Ascending aorta (tissue), 2 donors: ENCODE measurements at regions not wholly inside any gene's neighbourhood (a gene's known extent, or its start where the extent isn't known, plus 50 kb on each side); places are given as distances from the start of the nearest gene placed in this dataset.

Experiments
- DNase-seq, 2 donors: peaks; one replicate each; pipeline ENCODE4 v3.0.0-alpha.2; 2019; ENCODE audit warnings: low spot score in 2 of 2
- H3K27ac ChIP-seq, 2 donors: fragments of 200-600 bp; sonication (generic); one replicate each; pipeline ENCODE4 v1.5.1; 2016 to 2017; ENCODE audit warnings: mild to moderate bottlenecking in 1 of 2
- H3K27me3 ChIP-seq: fragments of 200-600 bp; sonication (generic); one replicate; pipeline ENCODE4 v1.5.1; 2017
- H3K36me3 ChIP-seq, 2 donors: fragments of 200-600 bp; sonication (generic); one replicate each; pipeline ENCODE4 v1.5.1; 2016
- H3K4me1 ChIP-seq, 2 donors: fragments of 200-600 bp; sonication (generic); one replicate each; pipeline ENCODE4 v1.5.1; 2016 to 2017; ENCODE audit warnings: mild to moderate bottlenecking in 1 of 2
- H3K4me3 ChIP-seq, 2 donors: fragments of 200-600 bp; sonication (generic); one replicate each; pipeline ENCODE4 v1.5.1; 2016 to 2017; ENCODE audit warnings: mild to moderate bottlenecking in 1 of 2
- H3K9me3 ChIP-seq, 2 donors: fragments of 200-600 bp; sonication (generic); one replicate each; pipeline ENCODE4 v1.5.1; 2016
- CTCF ChIP-seq, 3 experiments: fragments of 200-600 bp in 2 of 3; fragments of 450-650 bp in 1 of 3; sonication (generic) in 2 of 3; IDR thresholded peaks; one replicate each; pipeline ENCODE4 v1.5.1; 2016 to 2019; ENCODE audit warnings: antibody characterized with exemption in 3 of 3, mild to moderate bottlenecking in 1 of 3, moderate library complexity in 1 of 3
- intact Hi-C: fragments of 100-400 bp; cut with DNase I; formaldehyde crosslinking; loops from one replicate; pipeline ENCODE4 v1.15.1; 2023

- no peak for DNase-seq
- no peak overlapping the region for H3K27ac ChIP-seq
- no peaks in the 10 kb centered on the region for H3K27me3 ChIP-seq
Observed at GRCh38 chr11:119832202-119832935, 103.4 kb upstream of the NECTIN1 start.

GRCh38 chr11:119831011-119831410 lies 102.0 kb upstream of the NECTIN1 start:
- Histone ChIP-seq H3K9me3 (no peaks in the 10 kb centered on the region), H3K4me1 (no peaks in the 10 kb centered on the region), H3K36me3 (no peaks in the 10 kb centered on the region), H3K27ac (no peak overlapping the region), H3K27me3 (no peaks in the 10 kb centered on the region), H3K4me3 (no peak overlapping the region)
- intact Hi-C loops, result no loop called here
- DNase-seq, result no peak
- TF ChIP-seq CTCF (IDR thresholded peaks at IDR 0.05), result no peak

More at GRCh38 chr11:119832202-119832935, 103.4 kb upstream of the NECTIN1 start:
- Histone ChIP-seq H3K36me3 (no peaks in the 10 kb centered on the region), H3K4me3 (no peak overlapping the region), H3K9me3 (peaks cover 0 to 1% of the 10 kb centered on the region in 2 donors), H3K4me1 (no peaks in the 10 kb centered on the region)
- TF ChIP-seq CTCF (IDR thresholded peaks at IDR 0.05), result no peak
- intact Hi-C loops, result no loop called here

GRCh38 chr11:119830400-119830799 lies 101.4 kb upstream of the NECTIN1 start:
- H3K27ac ChIP-seq, result no peak overlapping the region
- no peak for TF ChIP-seq CTCF (IDR thresholded peaks at IDR 0.05)
- no peaks in the 10 kb centered on the region for H3K36me3 ChIP-seq
- H3K4me3 ChIP-seq, result no peak overlapping the region
- peaks cover 0 to 5% of the 10 kb centered on the region in 2 donors for H3K9me3 ChIP-seq
- DNase-seq, result no peak
- H3K4me1 ChIP-seq, result no peaks in the 10 kb centered on the region
- H3K27me3 ChIP-seq, result no peaks in the 10 kb centered on the region
- intact Hi-C loops, result no loop called here

- no peak overlapping the region for H3K27ac ChIP-seq
- H3K9me3 ChIP-seq, result peaks cover 0 to 8% of the 10 kb centered on the region in 2 donors
- no peaks in the 10 kb centered on the region for H3K4me1 ChIP-seq
- H3K4me3 ChIP-seq, result no peak overlapping the region
- DNase-seq, result no peak
- H3K36me3 ChIP-seq, result no peaks in the 10 kb centered on the region
- intact Hi-C loops, result no loop called here
- TF ChIP-seq CTCF (IDR thresholded peaks at IDR 0.05), result no peak
- no peaks in the 10 kb centered on the region for H3K27me3 ChIP-seq
Observed at GRCh38 chr11:119829402-119829801, 100.4 kb upstream of the NECTIN1 start.

- Histone ChIP-seq H3K4me1 (no peaks in the 10 kb centered on the region), H3K36me3 (no peaks in the 10 kb centered on the region), H3K9me3 (peaks cover 0 to 8% of the 10 kb centered on the region in 2 donors), H3K4me3 (no peak overlapping the region), H3K27ac (no peak overlapping the region), H3K27me3 (no peaks in the 10 kb centered on the region)
- no peak for DNase-seq
- intact Hi-C loops, result no loop called here
- no peak for TF ChIP-seq CTCF (IDR thresholded peaks at IDR 0.05)
Observed at GRCh38 chr11:119828819-119829218, 99.8 kb upstream of the NECTIN1 start.
